ENCODE measurements at regions not wholly inside any gene's neighbourhood (a gene's known extent, or its start where the extent isn't known, plus 50 kb on each side); places are given as distances from the start of the nearest gene placed in this dataset.

GRCh38 chr13:104251931-104252330, 1185.7 kb upstream of the SLC10A2 start:
- FAIRE-seq: no peak

GRCh38 chr13:104246955-104247354, 1180.7 kb upstream of the SLC10A2 start:
- no peak for FAIRE-seq
- DNase-seq (ENCODE audit: insufficient read length, low spot score): no peak
- TF ChIP-seq POU2F2 (IDR thresholded peaks at IDR 0.05; ENCODE audit: low read depth, low read length) (no peak), SPI1 (IDR thresholded peaks at IDR 0.05; ENCODE audit: low read depth, low read length) (no peak), POLR2AphosphoS5 (IDR thresholded peaks at IDR 0.05; ENCODE audit: low read depth, low read length) (no peak)

More at GRCh38 chr13:104251931-104252330, 1185.7 kb upstream of the SLC10A2 start:
- TF ChIP-seq POU2F2 (IDR thresholded peaks at IDR 0.05; ENCODE audit: low read depth, low read length) (no peak), SPI1 (IDR thresholded peaks at IDR 0.05; ENCODE audit: low read depth, low read length) (no peak), TAF1 (IDR thresholded peaks at IDR 0.05; ENCODE audit: low read depth, low read length) (no peak), POLR2A (IDR thresholded peaks at IDR 0.05; ENCODE audit: low read depth, low read length) (no peak), PAX5 (IDR thresholded peaks at IDR 0.05; ENCODE audit: insufficient read depth, low read length, severe bottlenecking) (no peak), POLR2AphosphoS5 (IDR thresholded peaks at IDR 0.05; ENCODE audit: low read depth, low read length) (no peak)
- DNase-seq (ENCODE audit: insufficient read length, low spot score): no peak

- FAIRE-seq: no peak
- DNase-seq (ENCODE audit: insufficient read length, low spot score): no peak
- no peak for TF ChIP-seq PAX5 (IDR thresholded peaks at IDR 0.05; ENCODE audit: insufficient read depth, low read length, severe bottlenecking)
Observed at GRCh38 chr13:104206450-104207044, 1140.3 kb upstream of the SLC10A2 start.

- FAIRE-seq (no peak), DNase-seq (ENCODE audit: insufficient read length, low spot score) (no peak)
- no peak for TF ChIP-seq POLR2AphosphoS5 (IDR thresholded peaks at IDR 0.05; ENCODE audit: low read depth, low read length)
- TF ChIP-seq SPI1 (IDR thresholded peaks at IDR 0.05; ENCODE audit: low read depth, low read length): no peak
- TF ChIP-seq POU2F2 (IDR thresholded peaks at IDR 0.05; ENCODE audit: low read depth, low read length): no peak
- TF ChIP-seq PAX5 (IDR thresholded peaks at IDR 0.05; ENCODE audit: insufficient read depth, low read length, severe bottlenecking): no peak
Observed at GRCh38 chr13:104204177-104204576, 1138.0 kb upstream of the SLC10A2 start.

- TF ChIP-seq POU2F2 (IDR thresholded peaks at IDR 0.05; ENCODE audit: low read depth, low read length) (no peak), POLR2A (IDR thresholded peaks at IDR 0.05; ENCODE audit: low read depth, low read length) (no peak), POLR2AphosphoS5 (IDR thresholded peaks at IDR 0.05; ENCODE audit: low read depth, low read length) (no peak), PAX5 (IDR thresholded peaks at IDR 0.05; ENCODE audit: insufficient read depth, low read length, severe bottlenecking) (no peak), TAF1 (IDR thresholded peaks at IDR 0.05; ENCODE audit: low read depth, low read length) (no peak), SPI1 (IDR thresholded peaks at IDR 0.05; ENCODE audit: low read depth, low read length) (no peak)
- DNase-seq (ENCODE audit: insufficient read length, low spot score) (no peak), FAIRE-seq (no peak)
Observed at GRCh38 chr13:104198801-104199200, 1132.6 kb upstream of the SLC10A2 start.

GRCh38 chr13:104196611-104197010, 1130.4 kb upstream of the SLC10A2 start:
- DNase-seq (ENCODE audit: insufficient read length, low spot score) (no peak), FAIRE-seq (no peak)

GRCh38 chr13:104181526-104182231, 1115.5 kb upstream of the SLC10A2 start:
- no peak for FAIRE-seq
- no peak for TF ChIP-seq POU2F2 (IDR thresholded peaks at IDR 0.05; ENCODE audit: low read depth, low read length)
- no peak for TF ChIP-seq POLR2A (IDR thresholded peaks at IDR 0.05; ENCODE audit: low read depth, low read length)
- no peak for TF ChIP-seq PAX5 (IDR thresholded peaks at IDR 0.05; ENCODE audit: insufficient read depth, low read length, severe bottlenecking)
- no peak for TF ChIP-seq SPI1 (IDR thresholded peaks at IDR 0.05; ENCODE audit: low read depth, low read length)
- TF ChIP-seq POLR2AphosphoS5 (IDR thresholded peaks at IDR 0.05; ENCODE audit: low read depth, low read length): no peak
- no peak for TF ChIP-seq TAF1 (IDR thresholded peaks at IDR 0.05; ENCODE audit: low read depth, low read length)
- no peak for DNase-seq (ENCODE audit: insufficient read length, low spot score)

More at GRCh38 chr13:104196611-104197010, 1130.4 kb upstream of the SLC10A2 start:
- no peak for TF ChIP-seq POLR2A (IDR thresholded peaks at IDR 0.05; ENCODE audit: low read depth, low read length)
- no peak for TF ChIP-seq PAX5 (IDR thresholded peaks at IDR 0.05; ENCODE audit: insufficient read depth, low read length, severe bottlenecking)
- TF ChIP-seq SPI1 (IDR thresholded peaks at IDR 0.05; ENCODE audit: low read depth, low read length): no peak
- no peak for TF ChIP-seq POU2F2 (IDR thresholded peaks at IDR 0.05; ENCODE audit: low read depth, low read length)
- no peak for TF ChIP-seq TAF1 (IDR thresholded peaks at IDR 0.05; ENCODE audit: low read depth, low read length)

GRCh38 chr13:104170980-104171555, 1104.9 kb upstream of the SLC10A2 start:
- no peak for TF ChIP-seq POLR2A (IDR thresholded peaks at IDR 0.05; ENCODE audit: low read depth, low read length)
- TF ChIP-seq TAF1 (IDR thresholded peaks at IDR 0.05; ENCODE audit: low read depth, low read length): no peak
- TF ChIP-seq SPI1 (IDR thresholded peaks at IDR 0.05; ENCODE audit: low read depth, low read length): no peak
- no peak for TF ChIP-seq POU2F2 (IDR thresholded peaks at IDR 0.05; ENCODE audit: low read depth, low read length)
- TF ChIP-seq PAX5 (IDR thresholded peaks at IDR 0.05; ENCODE audit: insufficient read depth, low read length, severe bottlenecking): no peak
- no peak for TF ChIP-seq POLR2AphosphoS5 (IDR thresholded peaks at IDR 0.05; ENCODE audit: low read depth, low read length)
- FAIRE-seq: no peak
- DNase-seq (ENCODE audit: insufficient read length, low spot score): no peak

GRCh38 chr13:104163866-104164630, 1097.8 kb upstream of the SLC10A2 start:
- FAIRE-seq: no peak
- no peak for TF ChIP-seq POU2F2 (IDR thresholded peaks at IDR 0.05; ENCODE audit: low read depth, low read length)
- no peak for TF ChIP-seq POLR2A (IDR thresholded peaks at IDR 0.05; ENCODE audit: low read depth, low read length)
- TF ChIP-seq PAX5 (IDR thresholded peaks at IDR 0.05; ENCODE audit: insufficient read depth, low read length, severe bottlenecking): no peak
- no peak for TF ChIP-seq POLR2AphosphoS5 (IDR thresholded peaks at IDR 0.05; ENCODE audit: low read depth, low read length)
- no peak for TF ChIP-seq SPI1 (IDR thresholded peaks at IDR 0.05; ENCODE audit: low read depth, low read length)
- DNase-seq (ENCODE audit: insufficient read length, low spot score): no peak

Measured in GM12891 (cell line).